Liver (tissue), 8 donors: ENCODE measurements at regions not wholly inside any gene's neighbourhood (a gene's known extent, or its start where the extent isn't known, plus 50 kb on each side); places are given as distances from the start of the nearest gene placed in this dataset.

Experiments used
- DNase-seq: peaks from one replicate; pipeline ENCODE4 v3.0.0-alpha.2; 2017; ENCODE audit warnings: low spot score
- H3K27ac ChIP-seq, 2 donors: one replicate each; pipeline ENCODE4 v1.7.0; 2013; ENCODE audit warnings: inconsistent platforms in 2 of 2, low read length in 2 of 2, control low read depth in 1 of 2, low read depth in 1 of 2, mild to moderate bottlenecking in 1 of 2
- H3K27me3 ChIP-seq, 4 donors: one replicate each; pipeline versions ENCODE4 v1.6.1 to v1.7.0; 2013; ENCODE audit warnings: low read length in 3 of 4, inconsistent platforms in 1 of 4, mild to moderate bottlenecking in 1 of 4, moderate library complexity in 1 of 4; ENCODE audit not compliant: control insufficient read depth in 4 of 4, insufficient read depth in 4 of 4
- H3K36me3 ChIP-seq, 4 donors: one replicate each; pipeline versions ENCODE4 v1.6.1 to v1.7.0; 2013; ENCODE audit warnings: low read length in 3 of 4, mild to moderate bottlenecking in 3 of 4, low read depth in 1 of 4, moderate library complexity in 1 of 4; ENCODE audit not compliant: control insufficient read depth in 4 of 4, insufficient read depth in 3 of 4
- H3K4me1 ChIP-seq, 4 donors: one replicate each; pipeline versions ENCODE4 v1.6.1 to v1.7.0; 2013; ENCODE audit warnings: low read length in 3 of 4, mild to moderate bottlenecking in 3 of 4, moderate library complexity in 1 of 4; ENCODE audit not compliant: control insufficient read depth in 4 of 4, insufficient read depth in 4 of 4
- H3K4me3 ChIP-seq, 3 donors: one replicate each; pipeline versions ENCODE4 v1.6.1 to v1.7.0; 2013; ENCODE audit warnings: low read length in 3 of 3, control low read depth in 1 of 3, low read depth in 1 of 3, mild to moderate bottlenecking in 1 of 3
- H3K9ac ChIP-seq, 2 donors: one replicate each; pipeline ENCODE4 v1.7.0; 2013; ENCODE audit warnings: low read length in 2 of 2, mild to moderate bottlenecking in 2 of 2, moderate library complexity in 2 of 2, control low read depth in 1 of 2, low read depth in 1 of 2
- H3K9me3 ChIP-seq, 4 donors: one replicate each; pipeline versions ENCODE4 v1.6.1 to v1.7.0; 2013; ENCODE audit warnings: low read length in 3 of 4; ENCODE audit not compliant: control insufficient read depth in 4 of 4
- ATF3 ChIP-seq: IDR thresholded peaks from 2 replicates; pipeline ENCODE4 v1.6.1; 2016; ENCODE audit warnings: antibody characterized with exemption
- CTCF ChIP-seq: fragments of 150-350 bp; IDR thresholded peaks from 2 replicates; pipeline ENCODE4 v1.5.1; 2017; ENCODE audit warnings: improper control_type of control experiment, low read depth, low read length; ENCODE audit not compliant: missing input control
- EGR1 ChIP-seq, 2 donors: IDR thresholded peaks; 2 replicates each; pipeline ENCODE4 v1.6.1; 2016 to 2018; ENCODE audit warnings: antibody characterized with exemption in 2 of 2, low read depth in 2 of 2
- FOXA1 ChIP-seq: IDR thresholded peaks from 2 replicates; pipeline ENCODE4 v1.6.1; 2016; ENCODE audit warnings: antibody characterized with exemption
- FOXA2 ChIP-seq: IDR thresholded peaks from 2 replicates; pipeline ENCODE4 v1.6.1; 2016; ENCODE audit warnings: antibody characterized with exemption
- GABPA ChIP-seq, 2 donors: IDR thresholded peaks in 1 of 2; conservative IDR thresholded peaks in 1 of 2; 2 replicates each; pipeline ENCODE4 v1.6.1; 2016; ENCODE audit warnings: antibody characterized with exemption in 2 of 2, mild to moderate bottlenecking in 1 of 2, moderate library complexity in 1 of 2
- HNF4A ChIP-seq, 2 donors: conservative IDR thresholded peaks; 2 replicates each; pipeline ENCODE4 v1.6.1; 2016; ENCODE audit warnings: antibody characterized with exemption in 2 of 2, mild to moderate bottlenecking in 2 of 2
- JUND ChIP-seq, 2 donors: IDR thresholded peaks; 2 replicates each; pipeline ENCODE4 v1.6.1; 2016; ENCODE audit warnings: antibody characterized with exemption in 2 of 2
- NR2F2 ChIP-seq: IDR thresholded peaks from 2 replicates; pipeline ENCODE4 v1.6.1; 2016; ENCODE audit warnings: antibody characterized with exemption
- REST ChIP-seq: IDR thresholded peaks from 2 replicates; pipeline ENCODE4 v1.6.1; 2016; ENCODE audit warnings: antibody characterized with exemption, mild to moderate bottlenecking
- SP1 ChIP-seq: IDR thresholded peaks from 2 replicates; pipeline ENCODE4 v1.6.1; 2018; ENCODE audit warnings: antibody characterized with exemption, mild to moderate bottlenecking
- TAF1 ChIP-seq: conservative IDR thresholded peaks from 2 replicates; pipeline ENCODE4 v1.6.1; 2016; ENCODE audit warnings: antibody characterized with exemption, mild to moderate bottlenecking
- YY1 ChIP-seq: IDR thresholded peaks from 2 replicates; pipeline ENCODE4 v1.6.1; 2016; ENCODE audit warnings: antibody characterized with exemption, mild to moderate bottlenecking
- WGBS: extraction: QIAGEN DNeasy Blood & Tissue Kit; methylation state at CpG from one replicate; pipeline ENCODE4 v1.1.7; 2013; 5-methylcytosine and 5-hydroxymethylcytosine counted together
- TF ChIP-seq, protein P1 (sequence below): IDR thresholded peaks from 2 replicates; pipeline ENCODE4 v1.6.1; 2016; ENCODE audit warnings: antibody characterized with exemption
- TF ChIP-seq, protein P2 (sequence below): IDR thresholded peaks from 2 replicates; pipeline ENCODE4 v1.6.1; 2016; ENCODE audit warnings: antibody characterized with exemption
- donor health status: healthy.
- donor health status: healthy.
- donor health status: healthy.
- donor health status: healthy.
- donor health status: healthy.

GRCh38 chr9:90086101-90086511 is 481.3 kb downstream of the GADD45G start:
- DNase-seq, result no peak
- no peaks in the 10 kb centered on the region for H3K27me3 ChIP-seq
- TF ChIP-seq NR2F2, result no peak
- TF ChIP-seq, protein P1, sequence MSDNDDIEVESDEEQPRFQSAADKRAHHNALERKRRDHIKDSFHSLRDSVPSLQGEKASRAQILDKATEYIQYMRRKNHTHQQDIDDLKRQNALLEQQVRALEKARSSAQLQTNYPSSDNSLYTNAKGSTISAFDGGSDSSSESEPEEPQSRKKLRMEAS, result no peak
- TF ChIP-seq JUND (IDR thresholded peaks at IDR 0.05), result no peak
- TF ChIP-seq FOXA1, result no peak
- TF ChIP-seq REST, result no peak
- no peak for TF ChIP-seq EGR1 (IDR thresholded peaks at IDR 0.05; ENCODE audit: low read depth in 2 of 2)
- no peak for TF ChIP-seq GABPA (IDR thresholded peaks at IDR 0.05 in 1 of 2, conservative IDR thresholded peaks at IDR 0.05 in 1 of 2)
- no peak for TF ChIP-seq ATF3
- TF ChIP-seq SP1, result no peak
- no peak for TF ChIP-seq CTCF
- TF ChIP-seq YY1, result no peak
- no peak for TF ChIP-seq TAF1
- TF ChIP-seq FOXA2, result no peak
- TF ChIP-seq, protein P2, sequence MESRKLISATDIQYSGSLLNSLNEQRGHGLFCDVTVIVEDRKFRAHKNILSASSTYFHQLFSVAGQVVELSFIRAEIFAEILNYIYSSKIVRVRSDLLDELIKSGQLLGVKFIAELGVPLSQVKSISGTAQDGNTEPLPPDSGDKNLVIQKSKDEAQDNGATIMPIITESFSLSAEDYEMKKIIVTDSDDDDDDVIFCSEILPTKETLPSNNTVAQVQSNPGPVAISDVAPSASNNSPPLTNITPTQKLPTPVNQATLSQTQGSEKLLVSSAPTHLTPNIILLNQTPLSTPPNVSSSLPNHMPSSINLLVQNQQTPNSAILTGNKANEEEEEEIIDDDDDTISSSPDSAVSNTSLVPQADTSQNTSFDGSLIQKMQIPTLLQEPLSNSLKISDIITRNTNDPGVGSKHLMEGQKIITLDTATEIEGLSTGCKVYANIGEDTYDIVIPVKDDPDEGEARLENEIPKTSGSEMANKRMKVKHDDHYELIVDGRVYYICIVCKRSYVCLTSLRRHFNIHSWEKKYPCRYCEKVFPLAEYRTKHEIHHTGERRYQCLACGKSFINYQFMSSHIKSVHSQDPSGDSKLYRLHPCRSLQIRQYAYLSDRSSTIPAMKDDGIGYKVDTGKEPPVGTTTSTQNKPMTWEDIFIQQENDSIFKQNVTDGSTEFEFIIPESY, result no peak
- WGBS, result 55% methylated on average over 2 of the region's 2 CpGs
- no peak overlapping the region for H3K9ac ChIP-seq
- H3K36me3 ChIP-seq, result peaks cover 0 to 2% (median 0%) of the 10 kb centered on the region in 4 donors
- H3K4me1 ChIP-seq, result peaks cover 0 to 3% (median 0%) of the 10 kb centered on the region in 4 donors
- no peak overlapping the region for H3K27ac ChIP-seq
- no peaks in the 10 kb centered on the region for H3K9me3 ChIP-seq
- no peak overlapping the region for H3K4me3 ChIP-seq

DNA sequence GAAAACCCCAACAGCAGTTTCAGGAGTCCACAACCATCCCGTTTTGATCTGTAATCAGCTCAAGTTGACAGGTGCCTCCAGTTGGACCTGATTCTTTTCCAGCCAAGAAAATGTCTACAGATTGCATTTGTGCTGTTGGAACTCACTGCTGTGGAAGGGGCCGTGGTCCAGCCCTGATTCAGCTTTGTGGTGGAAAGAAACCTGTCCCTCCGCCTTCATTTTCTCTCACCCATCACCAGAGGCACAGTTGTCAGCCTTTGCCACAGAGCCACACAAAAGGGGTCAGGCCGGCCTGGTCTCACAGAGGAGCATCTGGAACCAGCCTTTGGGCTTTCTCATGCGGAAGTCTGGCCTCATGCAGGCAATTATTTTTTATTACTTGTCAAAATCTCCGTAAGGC is 483.6 kb downstream of the GADD45G start:
- no peak overlapping the region for H3K9ac ChIP-seq
- peaks cover 0 to 3% (median 0%) of the 10 kb centered on the region in 4 donors for H3K4me1 ChIP-seq
- TF ChIP-seq SP1, result no peak
- TF ChIP-seq, protein P1, result no peak
- TF ChIP-seq ATF3, result no peak
- no peak for TF ChIP-seq HNF4A (conservative IDR thresholded peaks at IDR 0.05)
- TF ChIP-seq TAF1, result no peak
- no peak for TF ChIP-seq GABPA (IDR thresholded peaks at IDR 0.05 in 1 of 2, conservative IDR thresholded peaks at IDR 0.05 in 1 of 2)
- TF ChIP-seq, protein P2, result no peak
- TF ChIP-seq CTCF, result no peak
- TF ChIP-seq FOXA1, result no peak
- no peak for TF ChIP-seq FOXA2
- TF ChIP-seq YY1, result no peak
- no peaks in the 10 kb centered on the region for H3K27me3 ChIP-seq
- no peaks in the 10 kb centered on the region for H3K9me3 ChIP-seq
- H3K27ac ChIP-seq, result no peak overlapping the region
- H3K4me3 ChIP-seq, result no peak overlapping the region
- H3K36me3 ChIP-seq, result no peaks in the 10 kb centered on the region
- 77% methylated on average over 6 of the region's 6 CpGs for WGBS
- DNase-seq, result no peak
